ENCODE measurements at regions not wholly inside any gene's neighbourhood (a gene's known extent, or its start where the extent isn't known, plus 50 kb on each side); places are given as distances from the start of the nearest gene placed in this dataset.
"Not testable (repeated sequence)": the region's sequence is repeated elsewhere in the genome, so short reads cannot be mapped to it uniquely, and the experiment has no call there.

DNA sequence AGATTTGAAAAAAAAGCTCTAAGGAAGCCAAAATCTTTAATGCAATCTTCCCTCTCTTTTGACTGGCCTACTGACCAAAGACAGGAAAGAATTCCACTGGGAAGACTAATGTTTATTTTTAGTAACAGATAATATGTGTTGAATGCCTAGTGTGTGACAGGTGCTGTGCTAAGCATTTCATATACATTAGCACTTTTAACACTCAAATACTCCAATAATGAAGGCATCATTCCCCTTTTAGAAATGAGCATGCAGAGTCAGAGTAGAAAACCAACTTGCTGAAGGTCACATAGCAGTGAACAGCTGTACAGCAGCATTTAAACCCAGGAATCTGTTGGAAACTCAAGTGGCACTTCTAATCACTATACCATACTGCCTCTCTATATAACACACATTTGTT lies 170.6 kb downstream of the MINAR1 start:
- H3K9me3 ChIP-seq (ENCODE audit: control insufficient read depth in 2 of 2, low read length in 2 of 2): peaks cover 0 to 3% of the 10 kb centered on the region in 2 donors
- H3K27ac ChIP-seq (ENCODE audit: low read length): no peak overlapping the region
- no peaks in the 10 kb centered on the region for H3K36me3 ChIP-seq (ENCODE audit: control insufficient read depth in 2 of 2, insufficient read depth in 2 of 2, low read length in 2 of 2)
- no peak overlapping the region for H3K4me3 ChIP-seq (ENCODE audit: low read length in 2 of 2)
- peaks cover 0 to 3% of the 10 kb centered on the region in 2 donors for H3K27me3 ChIP-seq (ENCODE audit: control insufficient read depth in 1 of 2, insufficient read depth in 2 of 2, low read length in 2 of 2)
- H3K4me1 ChIP-seq (ENCODE audit: control insufficient read depth, insufficient read depth, low read length): no peaks in the 10 kb centered on the region
- no peak overlapping the region for H3K9ac ChIP-seq (ENCODE audit: low read length in 2 of 2)

DNA sequence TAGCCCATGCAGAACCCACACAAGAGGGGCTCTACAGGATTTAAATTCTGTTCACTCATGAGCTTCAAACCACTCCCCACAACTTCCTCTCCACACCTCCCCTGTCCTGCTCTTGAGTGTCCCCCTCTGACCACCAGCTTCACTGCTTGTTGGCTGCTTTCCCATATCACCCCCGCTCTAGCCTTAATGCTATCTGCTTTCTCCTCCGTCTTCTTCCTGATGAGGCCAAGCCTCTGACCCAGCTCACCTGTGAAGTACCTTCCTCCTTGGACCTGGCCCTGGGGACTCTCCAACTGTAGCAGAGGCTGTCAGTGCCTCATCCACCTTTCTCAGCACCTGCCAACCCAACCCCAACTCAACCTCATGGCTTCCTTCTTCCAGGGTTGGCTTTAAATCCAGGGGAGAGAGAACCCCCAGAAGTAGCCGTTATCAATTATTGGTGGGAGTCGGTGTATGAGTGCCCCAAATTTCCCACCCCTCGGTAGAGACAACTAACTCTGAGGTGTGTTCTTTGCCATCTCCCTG lies 174.8 kb downstream of the MINAR1 start:
- no peak overlapping the region for H3K4me3 ChIP-seq (ENCODE audit: low read length in 2 of 2)
- no peaks in the 10 kb centered on the region for H3K36me3 ChIP-seq (ENCODE audit: control insufficient read depth in 2 of 2, insufficient read depth in 2 of 2, low read length in 2 of 2)
- H3K9me3 ChIP-seq (ENCODE audit: control insufficient read depth in 2 of 2, low read length in 2 of 2): peaks cover 0 to 6% of the 10 kb centered on the region in 2 donors
- no peak overlapping the region for H3K27ac ChIP-seq (ENCODE audit: low read length)
- no peaks in the 10 kb centered on the region for H3K27me3 ChIP-seq (ENCODE audit: control insufficient read depth in 1 of 2, insufficient read depth in 2 of 2, low read length in 2 of 2)
- H3K4me1 ChIP-seq (ENCODE audit: control insufficient read depth, insufficient read depth, low read length): no peaks in the 10 kb centered on the region
- no peak overlapping the region for H3K9ac ChIP-seq (ENCODE audit: low read length in 2 of 2)

DNA sequence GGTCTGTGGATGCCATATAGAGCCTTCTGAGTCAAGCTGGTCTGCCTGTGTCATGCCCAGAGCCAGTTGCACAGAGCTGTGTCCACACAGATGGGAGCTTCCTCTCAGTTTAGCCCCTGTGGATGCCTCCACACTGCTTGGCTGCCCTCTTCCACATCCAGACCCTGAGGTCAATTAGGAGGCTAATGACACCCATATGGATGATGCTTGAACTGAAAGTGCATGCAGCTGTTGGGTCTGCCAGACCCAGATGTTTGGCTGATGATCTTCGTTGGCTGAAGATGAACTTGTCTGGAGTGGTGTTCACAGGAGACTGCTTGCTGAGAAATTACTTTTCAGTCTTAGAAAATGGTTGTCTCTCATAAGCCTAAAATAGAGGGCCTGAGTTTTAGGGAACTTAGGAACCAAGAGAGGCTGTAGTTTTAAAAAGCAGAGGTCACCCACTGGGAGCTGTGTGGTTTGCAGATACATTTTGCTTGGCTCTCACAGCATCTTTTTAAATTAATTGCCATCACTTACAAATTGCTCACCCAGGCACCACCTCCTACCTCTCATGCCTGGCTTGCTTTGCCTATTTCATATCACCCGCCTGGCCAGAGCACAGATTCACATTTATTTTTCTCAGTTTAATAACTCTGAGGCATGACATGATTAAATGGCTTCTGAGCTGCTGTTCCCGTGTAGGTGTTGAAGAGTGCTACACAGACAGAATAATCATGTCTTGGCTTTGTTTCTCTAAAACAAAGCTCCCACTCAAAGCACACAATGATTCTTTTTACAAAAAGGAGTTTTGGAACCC lies 176.1 kb downstream of the MINAR1 start:
- H3K9me3 ChIP-seq (ENCODE audit: control insufficient read depth in 2 of 2, low read length in 2 of 2): peaks cover 0 to 9% of the 10 kb centered on the region in 2 donors

DNA sequence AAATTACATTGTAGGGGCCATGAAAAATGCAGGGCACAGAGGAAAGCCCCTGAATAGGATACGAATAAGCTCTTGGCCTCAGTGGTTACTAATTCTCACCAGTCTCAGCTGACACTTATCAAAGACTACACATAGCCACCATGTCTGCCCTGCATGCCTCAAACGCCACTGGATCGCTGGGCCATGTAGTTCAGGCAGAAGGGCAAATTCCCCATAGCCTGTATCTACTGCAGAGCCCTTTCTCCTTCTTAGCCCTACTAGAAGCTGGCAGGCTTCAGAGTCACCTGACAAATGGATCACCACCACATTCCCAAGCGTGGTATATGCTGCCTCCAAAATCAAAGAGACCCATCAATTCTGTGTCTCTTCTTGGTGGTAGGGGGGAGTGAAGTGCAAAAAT lies 177.4 kb downstream of the MINAR1 start:
- Histone ChIP-seq H3K9ac (ENCODE audit: low read length in 2 of 2) (no peak overlapping the region), H3K4me3 (ENCODE audit: low read length in 2 of 2) (no peak overlapping the region), H3K27ac (ENCODE audit: low read length) (no peak overlapping the region), H3K9me3 (ENCODE audit: control insufficient read depth in 2 of 2, low read length in 2 of 2) (peaks cover 0 to 9% of the 10 kb centered on the region in 2 donors), H3K4me1 (ENCODE audit: control insufficient read depth, insufficient read depth, low read length) (no peaks in the 10 kb centered on the region), H3K27me3 (ENCODE audit: control insufficient read depth in 1 of 2, insufficient read depth in 2 of 2, low read length in 2 of 2) (peaks cover 0 to 2% of the 10 kb centered on the region in 2 donors), H3K36me3 (ENCODE audit: control insufficient read depth in 2 of 2, insufficient read depth in 2 of 2, low read length in 2 of 2) (no peaks in the 10 kb centered on the region)

More for the DNA sequence above, 176.1 kb downstream of the MINAR1 start:
- peaks cover 0 to 2% of the 10 kb centered on the region in 2 donors for H3K27me3 ChIP-seq (ENCODE audit: control insufficient read depth in 1 of 2, insufficient read depth in 2 of 2, low read length in 2 of 2)
- no peaks in the 10 kb centered on the region for H3K4me1 ChIP-seq (ENCODE audit: control insufficient read depth, insufficient read depth, low read length)
- no peak overlapping the region for H3K27ac ChIP-seq (ENCODE audit: low read length)
- H3K4me3 ChIP-seq (ENCODE audit: low read length in 2 of 2): no peak overlapping the region
- H3K36me3 ChIP-seq (ENCODE audit: control insufficient read depth in 2 of 2, insufficient read depth in 2 of 2, low read length in 2 of 2): no peaks in the 10 kb centered on the region
- no peak overlapping the region for H3K9ac ChIP-seq (ENCODE audit: low read length in 2 of 2)

DNA sequence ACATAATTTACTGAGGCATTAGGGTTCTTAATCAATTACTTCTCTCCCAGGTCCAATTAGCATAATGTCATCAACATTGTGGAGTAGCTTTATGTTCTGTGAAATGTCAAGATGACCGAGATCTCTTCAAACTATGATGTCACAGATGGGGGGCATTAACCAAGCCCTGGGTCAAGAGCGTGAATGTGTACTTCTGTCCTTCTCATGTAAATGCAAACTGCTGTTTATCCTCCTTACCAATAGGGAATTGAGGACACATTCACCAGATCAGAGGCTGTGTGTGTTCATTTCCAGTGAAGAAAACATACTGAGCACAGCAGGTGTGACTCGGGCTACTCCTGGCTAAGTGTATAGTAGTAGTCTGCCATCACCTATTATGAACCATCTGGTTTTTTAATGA lies 177.9 kb downstream of the MINAR1 start:
- Histone ChIP-seq H3K27me3 (ENCODE audit: control insufficient read depth in 1 of 2, insufficient read depth in 2 of 2, low read length in 2 of 2) (peaks cover 0 to 2% of the 10 kb centered on the region in 2 donors), H3K27ac (ENCODE audit: low read length) (no peak overlapping the region), H3K4me3 (ENCODE audit: low read length in 2 of 2) (no peak overlapping the region), H3K9me3 (ENCODE audit: control insufficient read depth in 2 of 2, low read length in 2 of 2) (peaks cover 0 to 9% of the 10 kb centered on the region in 2 donors), H3K4me1 (ENCODE audit: control insufficient read depth, insufficient read depth, low read length) (no peaks in the 10 kb centered on the region), H3K36me3 (ENCODE audit: control insufficient read depth in 2 of 2, insufficient read depth in 2 of 2, low read length in 2 of 2) (no peaks in the 10 kb centered on the region), H3K9ac (ENCODE audit: low read length in 2 of 2) (no peak overlapping the region)

DNA sequence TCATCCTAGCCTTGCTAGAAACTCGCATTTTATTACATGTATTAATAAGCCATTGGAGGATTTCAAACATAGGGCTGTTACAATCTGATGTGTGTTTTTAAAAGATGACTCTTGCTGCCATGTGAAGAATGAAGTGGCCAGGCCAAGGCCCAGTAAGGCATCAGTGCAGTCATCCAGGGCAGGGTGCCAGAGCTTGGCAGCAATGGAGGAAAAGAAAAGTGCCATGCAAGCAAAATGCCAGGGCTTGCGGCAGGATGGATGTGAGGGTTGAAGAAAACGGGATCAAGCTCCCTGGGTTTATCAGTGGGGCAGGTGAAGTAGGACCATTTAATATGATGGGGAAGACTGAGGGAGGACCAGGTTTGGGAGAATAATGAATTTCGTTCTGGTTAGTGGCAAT lies 183.6 kb downstream of the MINAR1 start:
- no peak overlapping the region for H3K9ac ChIP-seq (ENCODE audit: low read length in 2 of 2)
- no peak overlapping the region for H3K27ac ChIP-seq (ENCODE audit: low read length)
- H3K4me3 ChIP-seq (ENCODE audit: low read length in 2 of 2): no peak overlapping the region
- peaks cover 0 to 2% of the 10 kb centered on the region in 2 donors for H3K27me3 ChIP-seq (ENCODE audit: control insufficient read depth in 1 of 2, insufficient read depth in 2 of 2, low read length in 2 of 2)
- no peaks in the 10 kb centered on the region for H3K4me1 ChIP-seq (ENCODE audit: control insufficient read depth, insufficient read depth, low read length)
- no peaks in the 10 kb centered on the region for H3K36me3 ChIP-seq (ENCODE audit: control insufficient read depth in 2 of 2, insufficient read depth in 2 of 2, low read length in 2 of 2)
- peaks cover 0 to 3% of the 10 kb centered on the region in 2 donors for H3K9me3 ChIP-seq (ENCODE audit: control insufficient read depth in 2 of 2, low read length in 2 of 2)

DNA sequence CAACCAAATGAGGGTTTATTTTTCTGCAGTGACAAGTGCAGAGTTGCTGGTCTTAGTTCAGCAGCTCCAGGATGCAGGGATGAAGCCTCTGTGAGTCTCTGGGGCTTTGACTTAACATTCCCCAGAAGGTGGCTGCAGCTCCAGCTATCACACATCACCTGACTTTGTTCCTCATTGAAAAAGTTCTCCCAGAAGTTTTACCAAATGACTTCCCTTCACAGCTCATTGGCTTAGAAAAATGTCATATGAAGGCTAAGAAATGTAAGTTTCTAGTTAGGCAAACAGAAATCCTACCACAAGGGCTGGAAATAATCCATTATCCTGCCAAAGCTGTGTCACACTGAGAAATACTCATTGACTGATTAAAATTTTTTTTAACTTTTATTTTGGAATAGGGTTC lies 184.9 kb downstream of the MINAR1 start:
- Histone ChIP-seq H3K4me3 (ENCODE audit: low read length in 2 of 2) (no peak overlapping the region), H3K27ac (ENCODE audit: low read length) (no peak overlapping the region), H3K36me3 (ENCODE audit: control insufficient read depth in 2 of 2, insufficient read depth in 2 of 2, low read length in 2 of 2) (no peaks in the 10 kb centered on the region), H3K27me3 (ENCODE audit: control insufficient read depth in 1 of 2, insufficient read depth in 2 of 2, low read length in 2 of 2) (peaks cover 0 to 2% of the 10 kb centered on the region in 2 donors), H3K9me3 (ENCODE audit: control insufficient read depth in 2 of 2, low read length in 2 of 2) (peaks cover 0 to 1% of the 10 kb centered on the region in 2 donors), H3K9ac (ENCODE audit: low read length in 2 of 2) (no peak overlapping the region), H3K4me1 (ENCODE audit: control insufficient read depth, insufficient read depth, low read length) (no peaks in the 10 kb centered on the region)

DNA sequence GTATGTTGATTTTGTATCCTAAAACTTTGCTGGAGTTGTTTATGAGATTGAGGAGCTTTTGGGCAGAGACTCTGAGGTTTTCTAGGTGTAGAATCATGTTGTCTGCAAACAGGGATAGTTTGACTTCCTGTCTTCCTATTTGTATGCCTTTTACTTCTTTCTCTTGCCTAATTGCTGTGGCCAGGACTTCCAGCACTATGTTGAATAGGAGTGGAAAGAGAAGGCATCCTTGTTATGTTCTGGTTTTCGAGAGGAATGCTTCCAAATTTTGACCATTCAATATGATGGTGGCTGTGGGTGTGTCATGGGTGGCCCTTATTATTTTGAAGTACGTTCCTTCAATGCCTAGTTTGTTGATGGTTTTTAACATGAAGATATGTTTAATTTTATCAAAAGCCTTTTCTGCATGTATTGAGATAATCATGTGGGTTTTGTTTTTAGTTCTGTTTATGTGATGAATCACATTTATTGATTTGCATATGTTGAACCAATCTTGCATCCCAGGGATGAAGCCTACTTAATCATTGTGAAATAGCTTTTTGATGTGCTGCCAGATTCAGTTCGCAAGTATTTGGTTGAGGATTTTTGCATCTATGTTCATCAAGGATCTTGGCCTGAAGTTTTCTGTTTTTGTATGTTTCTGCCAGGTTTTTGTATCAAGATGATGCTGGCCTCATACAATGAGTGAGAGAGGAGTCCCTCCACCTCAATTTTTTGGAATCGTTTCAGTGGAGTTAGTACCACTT lies 188.1 kb downstream of the MINAR1 start:
- Histone ChIP-seq H3K4me3 (ENCODE audit: low read length in 2 of 2) (no peak overlapping the region), H3K27me3 (ENCODE audit: control insufficient read depth in 1 of 2, insufficient read depth in 2 of 2, low read length in 2 of 2) (no peaks in the 10 kb centered on the region), H3K4me1 (ENCODE audit: control insufficient read depth, insufficient read depth, low read length) (no peaks in the 10 kb centered on the region), H3K36me3 (ENCODE audit: control insufficient read depth in 2 of 2, insufficient read depth in 2 of 2, low read length in 2 of 2) (no peaks in the 10 kb centered on the region), H3K9ac (ENCODE audit: low read length in 2 of 2) (no peak overlapping the region), H3K9me3 (ENCODE audit: control insufficient read depth in 2 of 2, low read length in 2 of 2) (no peaks in the 10 kb centered on the region), H3K27ac (ENCODE audit: low read length) (no peak overlapping the region)

DNA sequence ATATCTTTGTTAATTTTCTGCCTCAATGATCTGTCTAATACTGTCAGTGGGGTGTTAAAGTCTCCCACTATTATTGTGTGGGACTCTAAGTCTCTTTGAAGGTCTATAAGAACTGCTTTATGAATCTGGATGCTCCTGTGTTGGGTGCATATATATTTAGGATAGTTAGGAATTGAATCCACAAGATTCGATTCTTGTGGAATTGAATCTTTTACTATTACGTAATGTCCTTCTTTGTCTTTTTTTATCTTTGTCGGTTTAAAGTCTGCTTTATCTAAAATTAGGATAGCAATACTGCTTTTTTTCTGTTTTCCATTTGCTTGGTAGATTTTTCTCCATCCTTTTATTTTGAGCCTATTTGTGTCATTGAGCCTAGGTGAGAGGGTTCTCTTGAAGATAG lies 189.7 kb downstream of the MINAR1 start:
- not testable (repeated sequence) for H3K9ac ChIP-seq (ENCODE audit: low read length in 2 of 2); H3K4me1 ChIP-seq (ENCODE audit: control insufficient read depth, insufficient read depth, low read length); H3K9me3 ChIP-seq (ENCODE audit: control insufficient read depth in 2 of 2, low read length in 2 of 2); H3K27ac ChIP-seq (ENCODE audit: low read length); H3K27me3 ChIP-seq (ENCODE audit: control insufficient read depth in 1 of 2, insufficient read depth in 2 of 2, low read length in 2 of 2); H3K36me3 ChIP-seq (ENCODE audit: control insufficient read depth in 2 of 2, insufficient read depth in 2 of 2, low read length in 2 of 2); H3K4me3 ChIP-seq (ENCODE audit: low read length in 2 of 2)

DNA sequence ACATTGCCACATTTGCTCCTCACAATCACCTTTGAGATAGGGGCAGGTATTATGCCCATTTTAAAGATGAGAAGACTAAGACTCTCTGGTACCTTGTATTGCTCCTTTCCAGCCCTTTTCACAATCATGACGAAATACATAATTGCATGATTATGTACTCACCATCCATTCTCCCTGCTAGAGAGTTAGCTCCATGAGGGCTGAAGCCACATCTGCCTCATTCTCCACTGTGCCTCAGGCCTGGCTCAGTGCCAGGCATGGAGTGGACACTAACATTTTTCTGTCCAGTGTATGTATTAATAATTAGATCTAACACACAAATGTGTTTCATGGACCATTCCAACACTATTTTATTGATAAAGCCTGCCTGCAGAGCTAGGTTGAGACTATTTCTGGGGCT lies 191.4 kb downstream of the MINAR1 start:
- Histone ChIP-seq H3K4me1 (ENCODE audit: control insufficient read depth, insufficient read depth, low read length) (no peaks in the 10 kb centered on the region), H3K9ac (ENCODE audit: low read length in 2 of 2) (no peak overlapping the region), H3K36me3 (ENCODE audit: control insufficient read depth in 2 of 2, insufficient read depth in 2 of 2, low read length in 2 of 2) (no peaks in the 10 kb centered on the region), H3K9me3 (ENCODE audit: control insufficient read depth in 2 of 2, low read length in 2 of 2) (peaks cover 0 to 3% of the 10 kb centered on the region in 2 donors), H3K4me3 (ENCODE audit: low read length in 2 of 2) (no peak overlapping the region), H3K27me3 (ENCODE audit: control insufficient read depth in 1 of 2, insufficient read depth in 2 of 2, low read length in 2 of 2) (no peaks in the 10 kb centered on the region), H3K27ac (ENCODE audit: low read length) (no peak overlapping the region)
